Panc1 (cell line): ENCODE measurements at regions not wholly inside any gene's neighbourhood (a gene's known extent, or its start where the extent isn't known, plus 50 kb on each side); places are given as distances from the start of the nearest gene placed in this dataset.

Source experiments
- POLR2AphosphoS5 ChIP-seq: IDR thresholded peaks from 2 replicates; pipeline ENCODE4 v1.6.1; 2012; ENCODE audit warnings: mild to moderate bottlenecking, low read depth, low read length, moderate library complexity
- SIN3A ChIP-seq: IDR thresholded peaks from 2 replicates; pipeline ENCODE4 v1.6.1; 2012; ENCODE audit warnings: low read depth, mild to moderate bottlenecking, low read length, moderate library complexity, borderline replicate concordance; ENCODE audit not compliant: insufficient read depth
- TCF7L2 ChIP-seq: IDR thresholded peaks from 2 replicates; pipeline ENCODE4 v1.6.1; 2011; ENCODE audit warnings: mild to moderate bottlenecking, low read depth, low read length, inconsistent platforms
- TF ChIP-seq, protein P1 (sequence below): fragments of 450-650 bp; IDR thresholded peaks from 2 replicates; pipeline ENCODE4 v1.5.1; 2017; ENCODE audit warnings: mild to moderate bottlenecking
- TF ChIP-seq, protein P2 (sequence below), 2 experiments: IDR thresholded peaks; 2 replicates each; pipeline ENCODE4 v1.6.1; 2011 to 2012; ENCODE audit warnings: low read depth in 2 of 2, control low read depth in 1 of 2, low read length in 1 of 2, mild to moderate bottlenecking in 1 of 2, moderate library complexity in 1 of 2; ENCODE audit not compliant: insufficient read depth in 1 of 2

DNA sequence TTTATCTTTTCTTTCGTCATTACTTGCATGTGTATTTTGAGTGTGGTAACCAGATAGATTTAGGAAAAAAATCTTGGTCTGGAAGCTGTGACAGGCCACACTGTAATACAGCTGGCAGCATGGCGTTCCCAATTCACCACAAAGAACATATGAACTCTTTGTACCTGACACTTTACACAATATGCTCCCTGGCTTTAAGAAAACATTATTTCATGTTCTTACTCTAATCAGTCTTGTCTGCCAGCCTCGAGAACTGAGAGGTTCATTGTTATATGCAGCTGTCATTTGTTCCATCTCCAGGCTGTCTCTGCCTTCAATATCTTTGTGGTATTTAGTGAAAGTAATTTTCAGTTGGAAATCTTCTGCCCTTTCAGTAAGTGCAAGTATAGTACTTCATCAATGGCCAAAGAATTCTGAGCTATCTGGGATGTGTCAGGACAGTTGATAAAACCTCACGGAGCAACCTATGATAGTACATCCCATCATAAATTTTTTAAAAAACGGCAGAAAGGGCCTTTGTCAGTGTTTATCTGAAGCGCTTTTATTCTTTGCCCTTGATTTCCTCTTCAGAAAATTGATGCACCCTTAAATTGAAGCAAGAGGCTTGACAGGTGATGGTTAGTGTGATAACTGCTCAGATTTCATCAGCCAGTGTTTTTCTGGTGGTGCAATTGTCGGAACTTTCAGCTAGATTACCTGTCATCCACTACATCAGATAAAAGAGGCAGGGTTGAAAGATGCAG, 146.3 kb upstream of the SP8 start:
- TF ChIP-seq, protein P1, sequence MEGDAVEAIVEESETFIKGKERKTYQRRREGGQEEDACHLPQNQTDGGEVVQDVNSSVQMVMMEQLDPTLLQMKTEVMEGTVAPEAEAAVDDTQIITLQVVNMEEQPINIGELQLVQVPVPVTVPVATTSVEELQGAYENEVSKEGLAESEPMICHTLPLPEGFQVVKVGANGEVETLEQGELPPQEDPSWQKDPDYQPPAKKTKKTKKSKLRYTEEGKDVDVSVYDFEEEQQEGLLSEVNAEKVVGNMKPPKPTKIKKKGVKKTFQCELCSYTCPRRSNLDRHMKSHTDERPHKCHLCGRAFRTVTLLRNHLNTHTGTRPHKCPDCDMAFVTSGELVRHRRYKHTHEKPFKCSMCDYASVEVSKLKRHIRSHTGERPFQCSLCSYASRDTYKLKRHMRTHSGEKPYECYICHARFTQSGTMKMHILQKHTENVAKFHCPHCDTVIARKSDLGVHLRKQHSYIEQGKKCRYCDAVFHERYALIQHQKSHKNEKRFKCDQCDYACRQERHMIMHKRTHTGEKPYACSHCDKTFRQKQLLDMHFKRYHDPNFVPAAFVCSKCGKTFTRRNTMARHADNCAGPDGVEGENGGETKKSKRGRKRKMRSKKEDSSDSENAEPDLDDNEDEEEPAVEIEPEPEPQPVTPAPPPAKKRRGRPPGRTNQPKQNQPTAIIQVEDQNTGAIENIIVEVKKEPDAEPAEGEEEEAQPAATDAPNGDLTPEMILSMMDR, result no peak
- TF ChIP-seq POLR2AphosphoS5 (no peak), SIN3A (no peak), TCF7L2 (no peak)
- TF ChIP-seq, protein P2, sequence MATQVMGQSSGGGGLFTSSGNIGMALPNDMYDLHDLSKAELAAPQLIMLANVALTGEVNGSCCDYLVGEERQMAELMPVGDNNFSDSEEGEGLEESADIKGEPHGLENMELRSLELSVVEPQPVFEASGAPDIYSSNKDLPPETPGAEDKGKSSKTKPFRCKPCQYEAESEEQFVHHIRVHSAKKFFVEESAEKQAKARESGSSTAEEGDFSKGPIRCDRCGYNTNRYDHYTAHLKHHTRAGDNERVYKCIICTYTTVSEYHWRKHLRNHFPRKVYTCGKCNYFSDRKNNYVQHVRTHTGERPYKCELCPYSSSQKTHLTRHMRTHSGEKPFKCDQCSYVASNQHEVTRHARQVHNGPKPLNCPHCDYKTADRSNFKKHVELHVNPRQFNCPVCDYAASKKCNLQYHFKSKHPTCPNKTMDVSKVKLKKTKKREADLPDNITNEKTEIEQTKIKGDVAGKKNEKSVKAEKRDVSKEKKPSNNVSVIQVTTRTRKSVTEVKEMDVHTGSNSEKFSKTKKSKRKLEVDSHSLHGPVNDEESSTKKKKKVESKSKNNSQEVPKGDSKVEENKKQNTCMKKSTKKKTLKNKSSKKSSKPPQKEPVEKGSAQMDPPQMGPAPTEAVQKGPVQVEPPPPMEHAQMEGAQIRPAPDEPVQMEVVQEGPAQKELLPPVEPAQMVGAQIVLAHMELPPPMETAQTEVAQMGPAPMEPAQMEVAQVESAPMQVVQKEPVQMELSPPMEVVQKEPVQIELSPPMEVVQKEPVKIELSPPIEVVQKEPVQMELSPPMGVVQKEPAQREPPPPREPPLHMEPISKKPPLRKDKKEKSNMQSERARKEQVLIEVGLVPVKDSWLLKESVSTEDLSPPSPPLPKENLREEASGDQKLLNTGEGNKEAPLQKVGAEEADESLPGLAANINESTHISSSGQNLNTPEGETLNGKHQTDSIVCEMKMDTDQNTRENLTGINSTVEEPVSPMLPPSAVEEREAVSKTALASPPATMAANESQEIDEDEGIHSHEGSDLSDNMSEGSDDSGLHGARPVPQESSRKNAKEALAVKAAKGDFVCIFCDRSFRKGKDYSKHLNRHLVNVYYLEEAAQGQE (IDR thresholded peaks at IDR 0.05; ENCODE audit: insufficient read depth in 1 of 2, low read depth in 2 of 2, low read length in 1 of 2), result no peak
